Putamen (tissue), 1 donor: ENCODE measurements at regions not wholly inside any gene's neighbourhood (a gene's known extent, or its start where the extent isn't known, plus 50 kb on each side); places are given as distances from the start of the nearest gene placed in this dataset.
"Not testable (repeated sequence)": the region's sequence is repeated elsewhere in the genome, so short reads cannot be mapped to it uniquely, and the experiment has no call there.

ENCODE experiments used
- DNase-seq: peaks from one replicate; pipeline ENCODE4 v3.0.0-alpha.2; 2016; ENCODE audit warnings: low spot score

- DNase-seq: not testable (repeated sequence)
Measured at GRCh38 chrX:138282598-138283150, 428.8 kb downstream of the FGF13 start.

- peak; percentile 6 for DNase-seq
Measured at GRCh38 chrX:138287205-138287877, 424.2 kb downstream of the FGF13 start.

- DNase-seq: no peak
Measured at GRCh38 chrX:138294951-138295350, 416.6 kb downstream of the FGF13 start.

- DNase-seq: no peak
Measured at GRCh38 chrX:138298268-138298667, 413.2 kb downstream of the FGF13 start.

GRCh38 chrX:138345801-138346200 is 365.7 kb downstream of the FGF13 start:
- DNase-seq: no peak

- DNase-seq: no peak
Measured at GRCh38 chrX:138349351-138349750, 362.2 kb downstream of the FGF13 start.

GRCh38 chrX:138378876-138379275 is 332.6 kb downstream of the FGF13 start:
- no peak for DNase-seq

GRCh38 chrX:138408101-138408500 is 303.4 kb downstream of the FGF13 start:
- DNase-seq: no peak

GRCh38 chrX:138411048-138411447 is 300.5 kb downstream of the FGF13 start:
- no peak for DNase-seq
